Stimulated activated CD4-positive, alpha-beta T cell treated with anti-CD3 and anti-CD28 coated beads, Interleukin-12 subunit alpha, Interleukin-12 subunit beta, amount 100 ng/mL, for 4 hours (primary cell): ENCODE measurements at regions not wholly inside any gene's neighbourhood (a gene's known extent, or its start where the extent isn't known, plus 50 kb on each side); places are given as distances from the start of the nearest gene placed in this dataset.
"Not testable (repeated sequence)": the region's sequence is repeated elsewhere in the genome, so short reads cannot be mapped to it uniquely, and the experiment has no call there.

ENCODE experiments used
- DNase-seq: peaks from one replicate; pipeline ENCODE4 v3.0.0-alpha.2; 2020

GRCh38 chr17:63265526-63265925, 180.6 kb downstream of the CYB561 start:
- no peak for DNase-seq

- DNase-seq, result no peak
These were observed 178.3 kb downstream of the CYB561 start for GRCh38 chr17:63267846-63268245.

GRCh38 chr17:63268827-63269226, 177.3 kb downstream of the CYB561 start:
- no peak for DNase-seq

DNA sequence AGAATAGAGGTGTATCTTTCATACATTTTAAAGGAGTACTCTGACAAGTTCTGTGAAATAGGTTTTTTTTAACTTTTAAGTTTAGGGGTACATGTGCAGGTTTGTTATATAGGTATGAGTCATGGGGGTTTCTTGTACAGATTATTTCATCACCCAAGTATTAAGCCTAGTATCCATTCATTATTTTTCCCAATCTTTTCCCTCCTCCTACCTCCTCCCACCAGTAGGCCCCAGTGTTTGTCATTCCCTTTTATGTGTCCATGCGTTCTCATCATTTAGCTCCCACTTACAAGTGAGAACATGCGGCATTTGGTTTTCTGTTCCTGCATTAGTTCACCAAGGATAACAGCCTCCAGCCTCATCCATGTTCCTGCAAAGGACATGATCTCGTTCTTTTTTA, 175.5 kb downstream of the CYB561 start:
- no peak for DNase-seq

DNA sequence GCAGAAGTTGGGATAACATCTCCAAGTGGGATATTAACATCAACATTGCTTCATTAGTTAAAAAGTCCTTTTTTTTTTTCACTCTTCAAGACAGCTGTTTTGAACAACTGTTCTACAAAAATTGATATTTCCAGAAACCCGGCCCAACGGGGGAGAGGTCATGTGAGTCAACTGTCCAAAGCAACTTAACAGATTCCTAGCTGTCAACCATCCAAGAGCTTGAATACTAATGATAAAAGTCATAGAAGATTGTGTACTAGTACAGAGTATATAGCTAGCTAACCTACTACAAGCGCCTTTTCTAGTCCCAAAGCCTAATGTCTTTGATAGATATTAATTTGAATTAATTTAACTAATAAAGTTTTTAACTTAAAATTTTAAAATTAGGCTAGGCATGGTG, 172.0 kb downstream of the CYB561 start:
- DNase-seq, result no peak

GRCh38 chr17:63275318-63275970, 170.7 kb downstream of the CYB561 start:
- DNase-seq, result no peak

- no peak for DNase-seq
These were observed 169.9 kb downstream of the CYB561 start for GRCh38 chr17:63275971-63276745.

DNA sequence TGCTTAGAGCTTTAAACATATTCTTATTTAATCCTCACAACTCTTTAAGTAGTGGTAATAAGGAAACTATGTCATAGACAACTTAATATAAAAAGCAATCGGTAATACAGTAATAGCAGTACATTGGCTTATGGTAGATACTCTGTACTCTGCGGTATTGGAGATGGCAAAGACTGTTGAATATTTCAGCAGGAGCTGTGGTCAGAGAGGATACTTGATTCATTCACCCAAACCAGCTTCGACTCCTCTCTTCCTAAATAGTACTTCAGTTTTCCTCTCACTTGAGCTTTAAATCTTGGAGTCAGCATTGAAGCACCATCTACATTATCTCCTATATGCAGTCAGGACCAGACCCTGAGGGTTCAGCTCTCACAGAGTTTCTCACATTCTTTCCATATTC, 169.3 kb downstream of the CYB561 start:
- no peak for DNase-seq

GRCh38 chr17:63277629-63278028, 168.5 kb downstream of the CYB561 start:
- no peak for DNase-seq

GRCh38 chr17:63278728-63279442, 167.2 kb downstream of the CYB561 start:
- no peak for DNase-seq

- DNase-seq, result no peak
These were observed 166.4 kb downstream of the CYB561 start for GRCh38 chr17:63279498-63280230.

GRCh38 chr17:63282455-63282854, 163.7 kb downstream of the CYB561 start:
- no peak for DNase-seq

- DNase-seq, result no peak
These were observed 160.6 kb downstream of the CYB561 start for GRCh38 chr17:63285551-63285950.

DNA sequence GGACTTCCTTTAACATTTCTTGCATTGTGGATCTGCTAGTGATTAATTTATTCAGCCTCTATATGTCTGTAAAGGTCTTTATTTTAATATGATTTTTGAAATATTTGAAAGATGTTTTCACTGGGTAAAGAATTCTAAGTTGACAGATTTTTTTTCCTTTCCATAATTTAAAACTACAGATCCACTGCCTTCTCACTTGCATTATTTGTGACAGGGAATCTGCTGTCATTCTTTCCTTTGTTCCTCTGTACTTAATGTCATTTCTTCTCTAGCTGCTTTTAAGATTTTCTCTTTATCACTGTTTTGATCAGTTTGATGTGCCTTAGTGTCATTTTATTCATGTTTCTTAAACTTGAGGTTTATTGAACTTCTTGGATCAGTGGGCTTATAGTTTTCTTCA, 159.9 kb downstream of the CYB561 start:
- DNase-seq, result no peak

GRCh38 chr17:63287006-63287405, 159.1 kb downstream of the CYB561 start:
- DNase-seq, result not testable (repeated sequence)

DNA sequence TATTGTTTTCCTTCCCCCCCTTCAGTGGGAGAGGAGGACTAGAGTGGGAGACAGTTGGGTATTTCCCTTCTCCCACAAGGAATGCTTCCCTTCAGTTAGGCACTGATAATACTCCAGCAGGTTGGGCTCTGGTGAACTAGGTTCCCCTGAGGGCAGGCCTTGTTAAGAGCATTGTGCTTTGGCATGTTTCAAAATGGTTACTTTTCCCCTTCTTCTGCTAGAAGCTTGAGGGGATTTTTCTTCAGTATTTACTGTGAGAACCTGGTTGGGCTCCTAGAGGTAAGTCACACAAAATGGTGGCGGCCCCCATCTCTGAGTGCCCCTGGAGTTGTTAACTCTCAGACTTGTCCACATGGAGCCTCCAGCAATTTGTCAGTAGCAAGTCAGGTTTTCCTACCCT, 156.2 kb downstream of the CYB561 start:
- DNase-seq, result no peak

DNA sequence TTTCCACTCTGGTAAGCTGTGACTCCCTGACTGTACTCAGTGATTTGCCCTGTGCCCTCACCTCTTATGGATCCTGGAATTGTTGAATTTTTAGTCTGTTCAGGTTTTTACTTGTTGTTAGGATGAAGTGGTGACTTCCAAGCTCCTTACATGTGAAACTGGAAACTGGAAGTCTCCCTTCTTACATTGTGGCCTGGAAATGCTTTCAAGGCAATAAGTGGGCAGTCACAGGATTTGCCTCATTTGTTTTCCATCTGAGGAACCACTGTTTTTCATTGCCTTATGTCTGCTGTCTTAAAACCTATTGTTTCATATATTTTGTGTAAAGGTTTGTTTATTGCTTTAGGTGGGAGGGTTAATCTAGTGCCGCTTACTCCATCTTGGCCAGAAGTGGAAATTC, 155.8 kb downstream of the CYB561 start:
- DNase-seq, result no peak

DNA sequence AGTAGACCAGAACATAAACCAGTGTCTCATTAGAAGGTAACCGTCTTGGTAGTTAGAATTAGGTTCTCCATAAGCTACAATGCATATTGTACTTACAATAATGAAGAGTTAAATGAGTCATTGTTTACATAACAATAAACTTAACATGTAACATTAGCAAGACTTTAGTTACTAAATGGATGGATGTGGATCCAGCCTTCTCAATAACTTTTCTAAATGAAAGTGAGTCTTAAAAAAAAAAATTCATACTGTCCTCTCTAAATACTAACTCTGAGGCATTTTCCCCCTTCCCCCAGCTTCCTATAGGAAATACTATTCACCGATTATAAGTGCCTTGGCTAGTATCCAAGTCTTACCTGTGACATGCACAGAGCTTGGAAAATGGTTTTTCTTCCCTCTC, 155.3 kb downstream of the CYB561 start:
- no peak for DNase-seq

GRCh38 chr17:63291258-63291657, 154.8 kb downstream of the CYB561 start:
- no peak for DNase-seq

DNA sequence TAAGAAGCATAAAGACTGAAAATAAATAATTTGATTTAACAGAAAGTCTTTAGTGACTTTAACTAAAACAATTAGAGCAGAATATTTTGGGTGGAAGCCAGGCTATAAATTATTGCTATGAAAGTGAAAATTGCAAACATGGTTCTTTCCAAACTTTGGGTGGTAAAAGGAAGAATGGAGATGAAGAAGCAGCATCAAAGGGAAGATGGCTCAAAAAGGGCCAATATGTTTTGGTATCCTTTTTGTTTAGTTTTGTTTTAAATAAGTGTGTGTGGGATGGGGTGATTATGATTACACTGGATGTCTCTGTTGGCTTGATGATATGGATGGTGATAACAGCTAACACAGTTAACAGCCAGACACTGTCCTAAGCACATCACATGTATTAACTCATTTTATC, 153.7 kb downstream of the CYB561 start:
- DNase-seq, result no peak

DNA sequence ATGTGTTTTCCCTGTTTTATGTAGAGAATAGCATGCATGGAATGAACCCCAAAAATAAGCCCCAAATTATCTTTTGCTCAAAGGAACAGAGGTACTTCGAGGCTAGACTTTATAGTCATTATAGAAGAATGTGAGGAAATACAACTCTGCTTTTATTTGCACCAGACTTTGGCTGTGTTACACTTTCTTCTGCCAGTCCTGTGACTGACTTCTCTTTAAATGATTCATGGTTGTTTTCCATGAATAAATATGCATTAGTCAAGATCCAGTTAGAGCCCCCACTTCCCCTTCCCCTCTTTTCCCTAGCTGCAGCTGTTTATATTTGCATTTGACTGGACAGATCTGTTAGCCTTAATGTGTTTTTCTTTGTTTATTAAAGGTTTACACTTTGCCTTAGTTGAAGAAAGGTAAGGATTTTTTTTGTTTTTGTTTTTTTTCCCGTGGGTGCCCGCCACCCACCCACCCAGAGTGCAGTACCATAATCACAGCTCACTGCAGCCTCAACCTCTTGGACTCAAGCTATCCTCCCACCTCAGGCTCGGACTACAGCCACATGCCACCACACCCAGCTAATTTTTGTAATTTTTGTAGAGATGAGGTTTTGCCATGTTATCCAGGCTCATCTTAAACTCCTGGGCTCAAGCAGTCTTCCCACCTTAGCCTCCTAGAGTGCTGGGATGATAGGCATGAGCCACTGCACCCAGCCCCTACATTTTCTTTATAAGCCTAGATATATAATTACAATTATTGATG, 152.6 kb downstream of the CYB561 start:
- DNase-seq, result no peak

GRCh38 chr17:63294776-63295175, 151.3 kb downstream of the CYB561 start:
- DNase-seq, result no peak

GRCh38 chr17:63295288-63295687, 150.8 kb downstream of the CYB561 start:
- DNase-seq, result no peak
